Liver (tissue), 8 donors: ENCODE measurements at regions not wholly inside any gene's neighbourhood (a gene's known extent, or its start where the extent isn't known, plus 50 kb on each side); places are given as distances from the start of the nearest gene placed in this dataset.

Experiments used
- DNase-seq: peaks from one replicate; pipeline ENCODE4 v3.0.0-alpha.2; 2017; ENCODE audit warnings: low spot score
- H3K27ac ChIP-seq, 2 donors: one replicate each; pipeline ENCODE4 v1.7.0; 2013; ENCODE audit warnings: inconsistent platforms in 2 of 2, low read length in 2 of 2, control low read depth in 1 of 2, low read depth in 1 of 2, mild to moderate bottlenecking in 1 of 2
- H3K27me3 ChIP-seq, 4 donors: one replicate each; pipeline versions ENCODE4 v1.6.1 to v1.7.0; 2013; ENCODE audit warnings: low read length in 3 of 4, inconsistent platforms in 1 of 4, mild to moderate bottlenecking in 1 of 4, moderate library complexity in 1 of 4; ENCODE audit not compliant: control insufficient read depth in 4 of 4, insufficient read depth in 4 of 4
- H3K36me3 ChIP-seq, 4 donors: one replicate each; pipeline versions ENCODE4 v1.6.1 to v1.7.0; 2013; ENCODE audit warnings: low read length in 3 of 4, mild to moderate bottlenecking in 3 of 4, low read depth in 1 of 4, moderate library complexity in 1 of 4; ENCODE audit not compliant: control insufficient read depth in 4 of 4, insufficient read depth in 3 of 4
- H3K4me1 ChIP-seq, 4 donors: one replicate each; pipeline versions ENCODE4 v1.6.1 to v1.7.0; 2013; ENCODE audit warnings: low read length in 3 of 4, mild to moderate bottlenecking in 3 of 4, moderate library complexity in 1 of 4; ENCODE audit not compliant: control insufficient read depth in 4 of 4, insufficient read depth in 4 of 4
- H3K4me3 ChIP-seq, 3 donors: one replicate each; pipeline versions ENCODE4 v1.6.1 to v1.7.0; 2013; ENCODE audit warnings: low read length in 3 of 3, control low read depth in 1 of 3, low read depth in 1 of 3, mild to moderate bottlenecking in 1 of 3
- H3K9ac ChIP-seq, 2 donors: one replicate each; pipeline ENCODE4 v1.7.0; 2013; ENCODE audit warnings: low read length in 2 of 2, mild to moderate bottlenecking in 2 of 2, moderate library complexity in 2 of 2, control low read depth in 1 of 2, low read depth in 1 of 2
- H3K9me3 ChIP-seq, 4 donors: one replicate each; pipeline versions ENCODE4 v1.6.1 to v1.7.0; 2013; ENCODE audit warnings: low read length in 3 of 4; ENCODE audit not compliant: control insufficient read depth in 4 of 4
- EGR1 ChIP-seq, 2 donors: IDR thresholded peaks; 2 replicates each; pipeline ENCODE4 v1.6.1; 2016 to 2018; ENCODE audit warnings: antibody characterized with exemption in 2 of 2, low read depth in 2 of 2
- FOXA1 ChIP-seq: IDR thresholded peaks from 2 replicates; pipeline ENCODE4 v1.6.1; 2016; ENCODE audit warnings: antibody characterized with exemption
- FOXA2 ChIP-seq: IDR thresholded peaks from 2 replicates; pipeline ENCODE4 v1.6.1; 2016; ENCODE audit warnings: antibody characterized with exemption
- GABPA ChIP-seq, 2 donors: IDR thresholded peaks in 1 of 2; conservative IDR thresholded peaks in 1 of 2; 2 replicates each; pipeline ENCODE4 v1.6.1; 2016; ENCODE audit warnings: antibody characterized with exemption in 2 of 2, mild to moderate bottlenecking in 1 of 2, moderate library complexity in 1 of 2
- HNF4A ChIP-seq, 2 donors: conservative IDR thresholded peaks; 2 replicates each; pipeline ENCODE4 v1.6.1; 2016; ENCODE audit warnings: antibody characterized with exemption in 2 of 2, mild to moderate bottlenecking in 2 of 2
- HNF4G ChIP-seq: IDR thresholded peaks from 2 replicates; pipeline ENCODE4 v1.6.1; 2016; ENCODE audit warnings: antibody characterized with exemption
- JUND ChIP-seq, 2 donors: IDR thresholded peaks; 2 replicates each; pipeline ENCODE4 v1.6.1; 2016; ENCODE audit warnings: antibody characterized with exemption in 2 of 2
- NR2F2 ChIP-seq: IDR thresholded peaks from 2 replicates; pipeline ENCODE4 v1.6.1; 2016; ENCODE audit warnings: antibody characterized with exemption
- RAD21 ChIP-seq, 2 donors: IDR thresholded peaks; 2 replicates each; pipeline ENCODE4 v1.6.1; 2016; ENCODE audit warnings: antibody characterized with exemption in 2 of 2, mild to moderate bottlenecking in 2 of 2
- RXRA ChIP-seq, 2 donors: IDR thresholded peaks; 2 replicates each; pipeline ENCODE4 v1.6.1; 2017 to 2018; ENCODE audit warnings: antibody characterized with exemption in 2 of 2, mild to moderate bottlenecking in 1 of 2
- SP1 ChIP-seq: IDR thresholded peaks from 2 replicates; pipeline ENCODE4 v1.6.1; 2018; ENCODE audit warnings: antibody characterized with exemption, mild to moderate bottlenecking
- TAF1 ChIP-seq: conservative IDR thresholded peaks from 2 replicates; pipeline ENCODE4 v1.6.1; 2016; ENCODE audit warnings: antibody characterized with exemption, mild to moderate bottlenecking
- YY1 ChIP-seq: IDR thresholded peaks from 2 replicates; pipeline ENCODE4 v1.6.1; 2016; ENCODE audit warnings: antibody characterized with exemption, mild to moderate bottlenecking
- WGBS: extraction: QIAGEN DNeasy Blood & Tissue Kit; methylation state at CpG from one replicate; pipeline ENCODE4 v1.1.7; 2013; 5-methylcytosine and 5-hydroxymethylcytosine counted together
- TF ChIP-seq, protein P1 (sequence below): fragments of 150-350 bp; IDR thresholded peaks from 2 replicates; pipeline ENCODE4 v1.5.1; 2017; ENCODE audit warnings: improper control_type of control experiment, low read depth, low read length; ENCODE audit not compliant: missing input control
- TF ChIP-seq, protein P2 (sequence below): IDR thresholded peaks from 2 replicates; pipeline ENCODE4 v1.6.1; 2016; ENCODE audit warnings: antibody characterized with exemption
- TF ChIP-seq, protein P3 (sequence below): IDR thresholded peaks from 2 replicates; pipeline ENCODE4 v1.6.1; 2016; ENCODE audit warnings: antibody characterized with exemption
- TF ChIP-seq, protein P4 (sequence below): IDR thresholded peaks from 2 replicates; pipeline ENCODE4 v1.6.1; 2016; ENCODE audit warnings: antibody characterized with exemption, mild to moderate bottlenecking
- donor health status: healthy.
- donor health status: healthy.
- donor health status: healthy.
- donor health status: healthy.
- donor health status: healthy.

DNA sequence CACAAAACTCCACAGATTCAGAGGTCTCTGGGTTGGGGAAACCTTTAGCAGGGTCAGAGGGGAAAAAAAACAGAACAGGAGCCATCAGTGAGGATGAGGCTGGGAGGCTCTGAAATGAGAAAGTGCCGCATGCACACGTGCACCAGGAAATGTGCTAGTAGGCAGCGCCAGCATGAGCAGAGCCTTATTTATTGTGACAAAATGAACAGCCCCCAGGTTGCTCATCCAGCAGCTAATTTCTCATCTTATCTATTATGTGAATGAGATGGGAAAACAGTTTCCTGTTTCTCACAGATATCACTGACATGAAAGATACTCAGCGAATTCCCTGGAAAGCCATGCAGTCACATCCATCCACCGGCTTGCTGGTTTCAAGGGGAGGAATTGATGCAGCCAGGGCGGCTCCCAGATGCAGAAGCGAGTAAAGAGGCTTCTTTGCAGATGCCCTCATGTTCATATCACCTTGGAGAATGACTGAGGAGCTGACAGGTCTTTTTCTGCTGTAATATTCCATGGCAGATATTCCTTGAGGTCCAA lies 176.1 kb downstream of the MBOAT1 start:
- DNase-seq = no peak
- Histone ChIP-seq H3K27me3 (no peaks in the 10 kb centered on the region), H3K36me3 (no peaks in the 10 kb centered on the region), H3K4me3 (no peak overlapping the region), H3K9ac (no peak overlapping the region), H3K27ac (no peak overlapping the region), H3K9me3 (peaks cover 0 to 3% (median 0%) of the 10 kb centered on the region in 4 donors), H3K4me1 (no peaks in the 10 kb centered on the region)
- 75% methylated on average over 7 of the region's 7 CpGs for WGBS
- TF ChIP-seq NR2F2 (no peak), RXRA (IDR thresholded peaks at IDR 0.05) (no peak), JUND (IDR thresholded peaks at IDR 0.05) (no peak), SP1 (no peak), RAD21 (IDR thresholded peaks at IDR 0.05) (no peak), FOXA1 (no peak), FOXA2 (no peak), HNF4G (no peak), YY1 (no peak), EGR1 (IDR thresholded peaks at IDR 0.05; ENCODE audit: low read depth in 2 of 2) (no peak), GABPA (IDR thresholded peaks at IDR 0.05 in 1 of 2, conservative IDR thresholded peaks at IDR 0.05 in 1 of 2) (no peak), TAF1 (no peak), HNF4A (conservative IDR thresholded peaks at IDR 0.05) (no peak)
- TF ChIP-seq, protein P1, sequence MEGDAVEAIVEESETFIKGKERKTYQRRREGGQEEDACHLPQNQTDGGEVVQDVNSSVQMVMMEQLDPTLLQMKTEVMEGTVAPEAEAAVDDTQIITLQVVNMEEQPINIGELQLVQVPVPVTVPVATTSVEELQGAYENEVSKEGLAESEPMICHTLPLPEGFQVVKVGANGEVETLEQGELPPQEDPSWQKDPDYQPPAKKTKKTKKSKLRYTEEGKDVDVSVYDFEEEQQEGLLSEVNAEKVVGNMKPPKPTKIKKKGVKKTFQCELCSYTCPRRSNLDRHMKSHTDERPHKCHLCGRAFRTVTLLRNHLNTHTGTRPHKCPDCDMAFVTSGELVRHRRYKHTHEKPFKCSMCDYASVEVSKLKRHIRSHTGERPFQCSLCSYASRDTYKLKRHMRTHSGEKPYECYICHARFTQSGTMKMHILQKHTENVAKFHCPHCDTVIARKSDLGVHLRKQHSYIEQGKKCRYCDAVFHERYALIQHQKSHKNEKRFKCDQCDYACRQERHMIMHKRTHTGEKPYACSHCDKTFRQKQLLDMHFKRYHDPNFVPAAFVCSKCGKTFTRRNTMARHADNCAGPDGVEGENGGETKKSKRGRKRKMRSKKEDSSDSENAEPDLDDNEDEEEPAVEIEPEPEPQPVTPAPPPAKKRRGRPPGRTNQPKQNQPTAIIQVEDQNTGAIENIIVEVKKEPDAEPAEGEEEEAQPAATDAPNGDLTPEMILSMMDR = no peak
- TF ChIP-seq, protein P2, sequence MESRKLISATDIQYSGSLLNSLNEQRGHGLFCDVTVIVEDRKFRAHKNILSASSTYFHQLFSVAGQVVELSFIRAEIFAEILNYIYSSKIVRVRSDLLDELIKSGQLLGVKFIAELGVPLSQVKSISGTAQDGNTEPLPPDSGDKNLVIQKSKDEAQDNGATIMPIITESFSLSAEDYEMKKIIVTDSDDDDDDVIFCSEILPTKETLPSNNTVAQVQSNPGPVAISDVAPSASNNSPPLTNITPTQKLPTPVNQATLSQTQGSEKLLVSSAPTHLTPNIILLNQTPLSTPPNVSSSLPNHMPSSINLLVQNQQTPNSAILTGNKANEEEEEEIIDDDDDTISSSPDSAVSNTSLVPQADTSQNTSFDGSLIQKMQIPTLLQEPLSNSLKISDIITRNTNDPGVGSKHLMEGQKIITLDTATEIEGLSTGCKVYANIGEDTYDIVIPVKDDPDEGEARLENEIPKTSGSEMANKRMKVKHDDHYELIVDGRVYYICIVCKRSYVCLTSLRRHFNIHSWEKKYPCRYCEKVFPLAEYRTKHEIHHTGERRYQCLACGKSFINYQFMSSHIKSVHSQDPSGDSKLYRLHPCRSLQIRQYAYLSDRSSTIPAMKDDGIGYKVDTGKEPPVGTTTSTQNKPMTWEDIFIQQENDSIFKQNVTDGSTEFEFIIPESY = no peak
- TF ChIP-seq, protein P3, sequence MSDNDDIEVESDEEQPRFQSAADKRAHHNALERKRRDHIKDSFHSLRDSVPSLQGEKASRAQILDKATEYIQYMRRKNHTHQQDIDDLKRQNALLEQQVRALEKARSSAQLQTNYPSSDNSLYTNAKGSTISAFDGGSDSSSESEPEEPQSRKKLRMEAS = no peak
- TF ChIP-seq, protein P4, sequence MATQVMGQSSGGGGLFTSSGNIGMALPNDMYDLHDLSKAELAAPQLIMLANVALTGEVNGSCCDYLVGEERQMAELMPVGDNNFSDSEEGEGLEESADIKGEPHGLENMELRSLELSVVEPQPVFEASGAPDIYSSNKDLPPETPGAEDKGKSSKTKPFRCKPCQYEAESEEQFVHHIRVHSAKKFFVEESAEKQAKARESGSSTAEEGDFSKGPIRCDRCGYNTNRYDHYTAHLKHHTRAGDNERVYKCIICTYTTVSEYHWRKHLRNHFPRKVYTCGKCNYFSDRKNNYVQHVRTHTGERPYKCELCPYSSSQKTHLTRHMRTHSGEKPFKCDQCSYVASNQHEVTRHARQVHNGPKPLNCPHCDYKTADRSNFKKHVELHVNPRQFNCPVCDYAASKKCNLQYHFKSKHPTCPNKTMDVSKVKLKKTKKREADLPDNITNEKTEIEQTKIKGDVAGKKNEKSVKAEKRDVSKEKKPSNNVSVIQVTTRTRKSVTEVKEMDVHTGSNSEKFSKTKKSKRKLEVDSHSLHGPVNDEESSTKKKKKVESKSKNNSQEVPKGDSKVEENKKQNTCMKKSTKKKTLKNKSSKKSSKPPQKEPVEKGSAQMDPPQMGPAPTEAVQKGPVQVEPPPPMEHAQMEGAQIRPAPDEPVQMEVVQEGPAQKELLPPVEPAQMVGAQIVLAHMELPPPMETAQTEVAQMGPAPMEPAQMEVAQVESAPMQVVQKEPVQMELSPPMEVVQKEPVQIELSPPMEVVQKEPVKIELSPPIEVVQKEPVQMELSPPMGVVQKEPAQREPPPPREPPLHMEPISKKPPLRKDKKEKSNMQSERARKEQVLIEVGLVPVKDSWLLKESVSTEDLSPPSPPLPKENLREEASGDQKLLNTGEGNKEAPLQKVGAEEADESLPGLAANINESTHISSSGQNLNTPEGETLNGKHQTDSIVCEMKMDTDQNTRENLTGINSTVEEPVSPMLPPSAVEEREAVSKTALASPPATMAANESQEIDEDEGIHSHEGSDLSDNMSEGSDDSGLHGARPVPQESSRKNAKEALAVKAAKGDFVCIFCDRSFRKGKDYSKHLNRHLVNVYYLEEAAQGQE = no peak
